CD4-positive, CD25-positive, alpha-beta regulatory T cell (primary cell): ENCODE measurements at regions not wholly inside any gene's neighbourhood (a gene's known extent, or its start where the extent isn't known, plus 50 kb on each side); places are given as distances from the start of the nearest gene placed in this dataset.
A peak's percentile ranks its signal among the peaks of the same experiment; 100 is the strongest.

Experiments
- ATAC-seq, 2 donors: fragments of 150-1000 bp; cut with Tn5 transposase; one replicate each; pipeline ENCODE4 v1.10.0; 2021; ENCODE audit warnings: low read depth in 2 of 2, moderate number of reproducible peaks in 2 of 2, moderate library complexity in 1 of 2
- DNase-seq, 3 donors: peaks; one replicate each; pipeline versions ENCODE4 v3.0.0 to v3.0.0-alpha.2; 2012 to 2022; ENCODE audit warnings: mixed read lengths in 1 of 3
- H3K27ac ChIP-seq: one replicate; pipeline ENCODE4 v1.7.0; 2013; ENCODE audit warnings: mild to moderate bottlenecking, low read length; ENCODE audit not compliant: insufficient read depth, poor library complexity, severe bottlenecking
- H3K27me3 ChIP-seq: one replicate; pipeline ENCODE4 v1.7.0; 2013; ENCODE audit warnings: low read length; ENCODE audit not compliant: control insufficient read depth, insufficient read depth
- H3K36me3 ChIP-seq: one replicate; pipeline ENCODE4 v1.7.0; 2013; ENCODE audit warnings: mild to moderate bottlenecking, low read length, moderate library complexity; ENCODE audit not compliant: control insufficient read depth, insufficient read depth
- H3K4me1 ChIP-seq: 2 replicates; pipeline ENCODE4 v1.7.0; 2013; ENCODE audit warnings: mild to moderate bottlenecking, low read length; ENCODE audit not compliant: insufficient read depth, control insufficient read depth, poor library complexity, severe bottlenecking
- H3K4me3 ChIP-seq: one replicate; pipeline ENCODE4 v1.7.0; 2013; ENCODE audit warnings: low read depth, mild to moderate bottlenecking, low read length, moderate library complexity
- H3K9me3 ChIP-seq, 2 experiments: 1 replicate in 1 of 2; 2 replicates in 1 of 2; pipeline ENCODE4 v1.7.0; 2013; ENCODE audit warnings: low read length in 2 of 2, mild to moderate bottlenecking in 1 of 2, moderate library complexity in 1 of 2; ENCODE audit not compliant: control insufficient read depth in 2 of 2
- H3K27ac Mint-ChIP-seq, 3 donors: one replicate each; pipeline ENCODE4 v1.8.0; 2020 to 2022; ENCODE audit warnings: mild to moderate bottlenecking in 3 of 3, mixed read lengths in 3 of 3, moderate library complexity in 2 of 3
- H3K27me3 Mint-ChIP-seq: one replicate; pipeline ENCODE4 v1.8.0; 2022; ENCODE audit warnings: mild to moderate bottlenecking, mixed read lengths
- H3K36me3 Mint-ChIP-seq: one replicate; pipeline ENCODE4 v1.8.0; 2020; ENCODE audit warnings: mixed read lengths
- H3K4me1 Mint-ChIP-seq, 4 donors: one replicate each; pipeline ENCODE4 v1.8.0; 2020 to 2022; ENCODE audit warnings: mixed read lengths in 4 of 4, mild to moderate bottlenecking in 1 of 4
- H3K4me3 Mint-ChIP-seq, 4 donors: one replicate each; pipeline ENCODE4 v1.8.0; 2020 to 2022; ENCODE audit warnings: mild to moderate bottlenecking in 4 of 4, mixed read lengths in 4 of 4, moderate library complexity in 3 of 4
- H3K9me3 Mint-ChIP-seq, 7 donors: one replicate each; pipeline ENCODE4 v1.8.0; 2020 to 2022; ENCODE audit warnings: mixed read lengths in 7 of 7, mild to moderate bottlenecking in 3 of 7, moderate library complexity in 2 of 7

GRCh38 chr2:204033611-204034495 is 97.3 kb downstream of the ICOS start:
- Histone ChIP-seq H3K27ac (no peak overlapping the region), H3K4me3 (no peak overlapping the region), H3K4me1 (no peaks in the 10 kb centered on the region), H3K36me3 (no peaks in the 10 kb centered on the region), H3K27me3 (no peaks in the 10 kb centered on the region), H3K9me3 (no peaks in the 10 kb centered on the region)
- H3K36me3 Mint-ChIP-seq: no peaks in the 10 kb centered on the region
- no peak overlapping the region for H3K4me3 Mint-ChIP-seq
- H3K27me3 Mint-ChIP-seq: no peaks in the 10 kb centered on the region
- H3K27ac Mint-ChIP-seq: no peak overlapping the region
- DNase-seq: no peak
- no peak for ATAC-seq
- peaks cover 0 to 3% (median 0%) of the 10 kb centered on the region in 4 donors for H3K4me1 Mint-ChIP-seq
- H3K9me3 Mint-ChIP-seq: peaks cover 0 to 7% (median 2%) of the 10 kb centered on the region in 7 donors

GRCh38 chr2:204036706-204037105 is 100.1 kb downstream of the ICOS start:
- H3K4me3 ChIP-seq: no peak overlapping the region
- H3K4me1 ChIP-seq: no peaks in the 10 kb centered on the region
- H3K36me3 ChIP-seq: no peaks in the 10 kb centered on the region
- no peak overlapping the region for H3K27ac ChIP-seq
- no peak for DNase-seq
- Mint-ChIP-seq H3K4me3 (no peak overlapping the region), H3K9me3 (peaks cover 0 to 8% (median 0%) of the 10 kb centered on the region in 7 donors), H3K27me3 (no peaks in the 10 kb centered on the region), H3K36me3 (no peaks in the 10 kb centered on the region), H3K27ac (no peak overlapping the region), H3K4me1 (no peaks in the 10 kb centered on the region)
- no peaks in the 10 kb centered on the region for H3K9me3 ChIP-seq
- ATAC-seq: no peak
- H3K27me3 ChIP-seq: no peaks in the 10 kb centered on the region

- no peaks in the 10 kb centered on the region for H3K27me3 Mint-ChIP-seq
- no peaks in the 10 kb centered on the region for H3K36me3 Mint-ChIP-seq
- H3K4me3 Mint-ChIP-seq: no peak overlapping the region
- Histone ChIP-seq H3K36me3 (no peaks in the 10 kb centered on the region), H3K9me3 (no peaks in the 10 kb centered on the region), H3K4me3 (no peak overlapping the region), H3K4me1 (no peaks in the 10 kb centered on the region), H3K27ac (no peak overlapping the region), H3K27me3 (no peaks in the 10 kb centered on the region)
- no peak for ATAC-seq
- DNase-seq: no peak
- H3K4me1 Mint-ChIP-seq: no peaks in the 10 kb centered on the region
- H3K27ac Mint-ChIP-seq: peak overlapping the region in 1 of 3 donors; percentile 23
- peaks cover 0 to 8% (median 0%) of the 10 kb centered on the region in 7 donors for H3K9me3 Mint-ChIP-seq
These were observed 100.7 kb downstream of the ICOS start for GRCh38 chr2:204037286-204037685.

- ATAC-seq (no peak), DNase-seq (no peak)
- Mint-ChIP-seq H3K4me3 (no peak overlapping the region), H3K27me3 (no peaks in the 10 kb centered on the region), H3K4me1 (peaks cover 0 to 2% (median under 1%) of the 10 kb centered on the region in 4 donors), H3K27ac (no peak overlapping the region), H3K9me3 (peaks cover 0 to 8% (median 0%) of the 10 kb centered on the region in 7 donors), H3K36me3 (no peaks in the 10 kb centered on the region)
- no peak overlapping the region for H3K27ac ChIP-seq
- no peaks in the 10 kb centered on the region for H3K36me3 ChIP-seq
- H3K9me3 ChIP-seq: no peaks in the 10 kb centered on the region
- H3K4me3 ChIP-seq: no peak overlapping the region
- no peaks in the 10 kb centered on the region for H3K27me3 ChIP-seq
- no peaks in the 10 kb centered on the region for H3K4me1 ChIP-seq
These were observed 102.8 kb downstream of the ICOS start for GRCh38 chr2:204039298-204039838.

DNA sequence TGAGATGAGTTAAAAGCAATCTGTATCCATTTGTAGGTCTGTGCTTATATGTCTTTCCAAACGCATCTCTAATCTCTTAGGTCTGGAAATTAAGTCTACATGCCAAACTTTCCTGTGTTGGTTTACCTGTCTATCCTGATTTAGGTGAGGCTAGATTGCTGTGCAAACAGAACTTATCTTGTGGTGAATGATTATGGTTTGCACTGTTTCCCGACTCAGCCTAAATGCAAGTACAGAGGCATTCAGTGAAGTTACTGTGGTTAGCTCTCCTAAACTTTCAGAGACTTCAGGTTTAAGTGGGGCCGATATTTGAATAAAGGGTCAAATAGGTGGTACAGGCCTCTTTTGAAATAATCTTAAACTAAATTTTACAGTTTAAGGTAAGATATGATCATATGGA is 103.5 kb downstream of the ICOS start:
- no peak overlapping the region for H3K4me3 Mint-ChIP-seq
- ATAC-seq: no peak
- H3K4me1 ChIP-seq: peaks cover 6% of the 10 kb centered on the region

GRCh38 chr2:204042401-204042800 is 105.8 kb downstream of the ICOS start:
- H3K27ac Mint-ChIP-seq: no peak overlapping the region
- H3K9me3 ChIP-seq: no peaks in the 10 kb centered on the region
- peaks cover 0 to 4% (median 0%) of the 10 kb centered on the region in 7 donors for H3K9me3 Mint-ChIP-seq
- H3K36me3 ChIP-seq: no peaks in the 10 kb centered on the region
- no peaks in the 10 kb centered on the region for H3K27me3 ChIP-seq
- no peaks in the 10 kb centered on the region for H3K27me3 Mint-ChIP-seq
- H3K4me1 Mint-ChIP-seq: peaks cover 11 to 15% (median 14%) of the 10 kb centered on the region in 4 donors
- H3K27ac ChIP-seq: no peak overlapping the region
- ATAC-seq (no peak), DNase-seq (no peak)
- H3K36me3 Mint-ChIP-seq: no peaks in the 10 kb centered on the region
- peaks cover 7% of the 10 kb centered on the region for H3K4me1 ChIP-seq
- H3K4me3 ChIP-seq: no peak overlapping the region
- H3K4me3 Mint-ChIP-seq: no peak overlapping the region

More for the DNA sequence above, 103.5 kb downstream of the ICOS start:
- no peak overlapping the region for H3K4me3 ChIP-seq
- Mint-ChIP-seq H3K36me3 (no peaks in the 10 kb centered on the region), H3K9me3 (peaks cover 0 to 8% (median 0%) of the 10 kb centered on the region in 7 donors), H3K4me1 (peaks cover 0 to 8% (median 7%) of the 10 kb centered on the region in 4 donors), H3K27ac (no peak overlapping the region), H3K27me3 (no peaks in the 10 kb centered on the region)
- no peaks in the 10 kb centered on the region for H3K9me3 ChIP-seq
- H3K27me3 ChIP-seq: no peaks in the 10 kb centered on the region
- no peak overlapping the region for H3K27ac ChIP-seq
- DNase-seq: no peak
- H3K36me3 ChIP-seq: no peaks in the 10 kb centered on the region

- H3K27me3 Mint-ChIP-seq: no peaks in the 10 kb centered on the region
- Histone ChIP-seq H3K9me3 (no peaks in the 10 kb centered on the region), H3K4me1 (peaks cover 15% of the 10 kb centered on the region), H3K27ac (no peak overlapping the region), H3K4me3 (no peak overlapping the region), H3K27me3 (no peaks in the 10 kb centered on the region), H3K36me3 (no peaks in the 10 kb centered on the region)
- ATAC-seq (no peak), DNase-seq (no peak)
- H3K4me3 Mint-ChIP-seq: no peak overlapping the region
- H3K36me3 Mint-ChIP-seq: no peaks in the 10 kb centered on the region
- peaks cover 23 to 35% (median 29%) of the 10 kb centered on the region in 4 donors for H3K4me1 Mint-ChIP-seq
- H3K9me3 Mint-ChIP-seq: peaks cover 0 to 4% (median 0%) of the 10 kb centered on the region in 7 donors
- no peak overlapping the region for H3K27ac Mint-ChIP-seq
These were observed 109.6 kb downstream of the ICOS start for GRCh38 chr2:204046145-204046544.
